Testis (tissue), 2 donors: ENCODE measurements at regions not wholly inside any gene's neighbourhood (a gene's known extent, or its start where the extent isn't known, plus 50 kb on each side); places are given as distances from the start of the nearest gene placed in this dataset.

Source experiments
- CTCF ChIP-seq, 3 experiments: fragments of 450-650 bp in 2 of 3; fragments of 200-600 bp in 1 of 3; sonication (generic) in 1 of 3; IDR thresholded peaks; one replicate each; pipeline ENCODE4 v1.5.1; 2016 to 2019; ENCODE audit warnings: antibody characterized with exemption in 3 of 3, mild to moderate bottlenecking in 2 of 3, moderate library complexity in 1 of 3
- POLR2A ChIP-seq: fragments of 450-650 bp; IDR thresholded peaks from one replicate; pipeline ENCODE4 v1.6.1; 2017; ENCODE audit warnings: antibody characterized with exemption, mild to moderate bottlenecking, moderate library complexity

GRCh38 chr16:72399811-72400210 lies 227.9 kb upstream of the PMFBP1 start:
- TF ChIP-seq CTCF (IDR thresholded peaks at IDR 0.05): no peak
- TF ChIP-seq POLR2A: no peak
